ENCODE measurements at regions not wholly inside any gene's neighbourhood (a gene's known extent, or its start where the extent isn't known, plus 50 kb on each side); places are given as distances from the start of the nearest gene placed in this dataset.

- TF ChIP-seq, protein P1, sequence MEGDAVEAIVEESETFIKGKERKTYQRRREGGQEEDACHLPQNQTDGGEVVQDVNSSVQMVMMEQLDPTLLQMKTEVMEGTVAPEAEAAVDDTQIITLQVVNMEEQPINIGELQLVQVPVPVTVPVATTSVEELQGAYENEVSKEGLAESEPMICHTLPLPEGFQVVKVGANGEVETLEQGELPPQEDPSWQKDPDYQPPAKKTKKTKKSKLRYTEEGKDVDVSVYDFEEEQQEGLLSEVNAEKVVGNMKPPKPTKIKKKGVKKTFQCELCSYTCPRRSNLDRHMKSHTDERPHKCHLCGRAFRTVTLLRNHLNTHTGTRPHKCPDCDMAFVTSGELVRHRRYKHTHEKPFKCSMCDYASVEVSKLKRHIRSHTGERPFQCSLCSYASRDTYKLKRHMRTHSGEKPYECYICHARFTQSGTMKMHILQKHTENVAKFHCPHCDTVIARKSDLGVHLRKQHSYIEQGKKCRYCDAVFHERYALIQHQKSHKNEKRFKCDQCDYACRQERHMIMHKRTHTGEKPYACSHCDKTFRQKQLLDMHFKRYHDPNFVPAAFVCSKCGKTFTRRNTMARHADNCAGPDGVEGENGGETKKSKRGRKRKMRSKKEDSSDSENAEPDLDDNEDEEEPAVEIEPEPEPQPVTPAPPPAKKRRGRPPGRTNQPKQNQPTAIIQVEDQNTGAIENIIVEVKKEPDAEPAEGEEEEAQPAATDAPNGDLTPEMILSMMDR (conservative IDR thresholded peaks at IDR 0.05): no peak
- no peak for TF ChIP-seq ZFX (IDR thresholded peaks at IDR 0.05)
Observed at GRCh38 chr13:40475617-40476016, 190.8 kb downstream of the FOXO1 start.

Measured in C4-2B (cell line).